ENCODE measurements at regions not wholly inside any gene's neighbourhood (a gene's known extent, or its start where the extent isn't known, plus 50 kb on each side); places are given as distances from the start of the nearest gene placed in this dataset.

- TF ChIP-seq CTCF (IDR thresholded peaks at IDR 0.05; ENCODE audit: low read length) (no peak), EZH2phosphoT487 (IDR thresholded peaks at IDR 0.05; ENCODE audit: low read length) (no peak), EZH2 (optimal IDR thresholded peaks at IDR 0.05; ENCODE audit: low read depth, low read length) (no peak)
- H4K20me1 ChIP-seq (ENCODE audit: insufficient read depth, low read length) = no peaks in the 10 kb centered on the region
- H3K9me2 ChIP-seq (replicated peaks; ENCODE audit: insufficient read depth, low read length) = no peaks in the 10 kb centered on the region
- no peak for DNase-seq
- no peaks in the 10 kb centered on the region for H3K36me3 ChIP-seq (replicated peaks; ENCODE audit: insufficient read depth, low read length)
- H3K9ac ChIP-seq (ENCODE audit: low read length) = no peak overlapping the region
- no peaks in the 10 kb centered on the region for H3K79me2 ChIP-seq (ENCODE audit: low read length)
- no peaks in the 10 kb centered on the region for H3F3A ChIP-seq (ENCODE audit: insufficient read depth, low read length)
- H3K4me1 ChIP-seq (ENCODE audit: low read length) = no peaks in the 10 kb centered on the region
- no peak overlapping the region for H3K4me2 ChIP-seq (ENCODE audit: low read depth, low read length)
- H2AFZ ChIP-seq (ENCODE audit: low read length) = no peak overlapping the region
- no peaks in the 10 kb centered on the region for H3K27me3 ChIP-seq (replicated peaks; ENCODE audit: insufficient read depth, low read length)
- H3K4me3 ChIP-seq (ENCODE audit: low read length) = no peak overlapping the region
- no peaks in the 10 kb centered on the region for H3K9me3 ChIP-seq (replicated peaks; ENCODE audit: insufficient read depth, low read length)
- H3K27ac ChIP-seq (ENCODE audit: low read length) = no peak overlapping the region
These were observed 152.5 kb downstream of the TMEM38B start for GRCh38 chr9:105846825-105847224.

- no peaks in the 10 kb centered on the region for H3K9me2 ChIP-seq (replicated peaks; ENCODE audit: insufficient read depth, low read length)
- no peaks in the 10 kb centered on the region for H3F3A ChIP-seq (ENCODE audit: insufficient read depth, low read length)
- no peak for DNase-seq
- H3K9me3 ChIP-seq (replicated peaks; ENCODE audit: insufficient read depth, low read length) = no peaks in the 10 kb centered on the region
- H3K36me3 ChIP-seq (replicated peaks; ENCODE audit: insufficient read depth, low read length) = no peaks in the 10 kb centered on the region
- H3K4me3 ChIP-seq (ENCODE audit: low read length) = no peak overlapping the region
- H3K4me2 ChIP-seq (ENCODE audit: low read depth, low read length) = no peak overlapping the region
- no peak overlapping the region for H3K9ac ChIP-seq (ENCODE audit: low read length)
- no peak for TF ChIP-seq EZH2 (optimal IDR thresholded peaks at IDR 0.05; ENCODE audit: low read depth, low read length)
- TF ChIP-seq EZH2phosphoT487 (IDR thresholded peaks at IDR 0.05; ENCODE audit: low read length) = no peak
- no peak for TF ChIP-seq CTCF (IDR thresholded peaks at IDR 0.05; ENCODE audit: low read length)
- no peaks in the 10 kb centered on the region for H3K4me1 ChIP-seq (ENCODE audit: low read length)
- no peaks in the 10 kb centered on the region for H3K79me2 ChIP-seq (ENCODE audit: low read length)
- H2AFZ ChIP-seq (ENCODE audit: low read length) = no peak overlapping the region
- H3K27me3 ChIP-seq (replicated peaks; ENCODE audit: insufficient read depth, low read length) = no peaks in the 10 kb centered on the region
- H3K27ac ChIP-seq (ENCODE audit: low read length) = no peak overlapping the region
- no peaks in the 10 kb centered on the region for H4K20me1 ChIP-seq (ENCODE audit: insufficient read depth, low read length)
These were observed 156.6 kb downstream of the TMEM38B start for GRCh38 chr9:105850852-105851500.

GRCh38 chr9:105854026-105854782 is 159.9 kb downstream of the TMEM38B start:
- no peak overlapping the region for H3K27ac ChIP-seq (ENCODE audit: low read length)
- DNase-seq = no peak
- H3K4me3 ChIP-seq (ENCODE audit: low read length) = no peak overlapping the region
- no peak for TF ChIP-seq CTCF (IDR thresholded peaks at IDR 0.05; ENCODE audit: low read length)
- TF ChIP-seq EZH2phosphoT487 (IDR thresholded peaks at IDR 0.05; ENCODE audit: low read length) = no peak
- TF ChIP-seq EZH2 (optimal IDR thresholded peaks at IDR 0.05; ENCODE audit: low read depth, low read length) = no peak
- H3K9ac ChIP-seq (ENCODE audit: low read length) = no peak overlapping the region
- no peaks in the 10 kb centered on the region for H3K27me3 ChIP-seq (replicated peaks; ENCODE audit: insufficient read depth, low read length)
- no peaks in the 10 kb centered on the region for H3K36me3 ChIP-seq (replicated peaks; ENCODE audit: insufficient read depth, low read length)
- H3K4me1 ChIP-seq (ENCODE audit: low read length) = no peaks in the 10 kb centered on the region
- H3K4me2 ChIP-seq (ENCODE audit: low read depth, low read length) = no peak overlapping the region
- H3K9me3 ChIP-seq (replicated peaks; ENCODE audit: insufficient read depth, low read length) = no peaks in the 10 kb centered on the region
- H2AFZ ChIP-seq (ENCODE audit: low read length) = no peak overlapping the region
- no peaks in the 10 kb centered on the region for H3F3A ChIP-seq (ENCODE audit: insufficient read depth, low read length)
- H4K20me1 ChIP-seq (ENCODE audit: insufficient read depth, low read length) = no peaks in the 10 kb centered on the region
- no peaks in the 10 kb centered on the region for H3K9me2 ChIP-seq (replicated peaks; ENCODE audit: insufficient read depth, low read length)
- H3K79me2 ChIP-seq (ENCODE audit: low read length) = no peaks in the 10 kb centered on the region

Data from MM.1S (cell line).